Thyroid gland (tissue), 4 donors: ENCODE measurements at regions not wholly inside any gene's neighbourhood (a gene's known extent, or its start where the extent isn't known, plus 50 kb on each side); places are given as distances from the start of the nearest gene placed in this dataset.
"Not testable (repeated sequence)": the region's sequence is repeated elsewhere in the genome, so short reads cannot be mapped to it uniquely, and the experiment has no call there.

Experiments
- CTCF ChIP-seq, 6 experiments: fragments of 200-600 bp in 3 of 6; fragments of 450-650 bp in 3 of 6; sonication (generic) in 3 of 6; IDR thresholded peaks; one replicate each; pipeline ENCODE4 v1.5.1; 2016 to 2019; ENCODE audit warnings: antibody characterized with exemption in 6 of 6, mild to moderate bottlenecking in 2 of 6, inconsistent platforms in 1 of 6, moderate library complexity in 1 of 6
- POLR2A ChIP-seq, 2 donors: fragments of 450-650 bp; IDR thresholded peaks; one replicate each; pipeline ENCODE4 v1.6.1; 2017; ENCODE audit warnings: antibody characterized with exemption in 2 of 2, mild to moderate bottlenecking in 2 of 2, moderate library complexity in 1 of 2

- not testable (repeated sequence) for TF ChIP-seq CTCF, POLR2A (IDR thresholded peaks at IDR 0.05)
Observed at GRCh38 chrX:34320424-34320823, 188.3 kb upstream of the FAM47A start.
